GM19043 (cell line): ENCODE measurements at regions not wholly inside any gene's neighbourhood (a gene's known extent, or its start where the extent isn't known, plus 50 kb on each side); places are given as distances from the start of the nearest gene placed in this dataset.
A peak's percentile ranks its signal among the peaks of the same experiment; 100 is the strongest.
"Not testable (repeated sequence)": the region's sequence is repeated elsewhere in the genome, so short reads cannot be mapped to it uniquely, and the experiment has no call there.

ENCODE experiments used
- ATAC-seq: cut with Tn5 transposase; IDR thresholded peaks from one replicate; pipeline ENCODE4 v1.9.1; 2021; ENCODE audit warnings: low read depth; ENCODE audit not compliant: unreplicated experiment

- no peak for ATAC-seq
Measured at GRCh38 chr1:194080826-194081225, 894.4 kb upstream of the B3GALT2 start.

GRCh38 chr1:194078765-194079164, 892.4 kb upstream of the B3GALT2 start:
- ATAC-seq: no peak

- no peak for ATAC-seq
Measured at GRCh38 chr1:194076646-194077045, 890.2 kb upstream of the B3GALT2 start.

GRCh38 chr1:194073833-194074232, 887.4 kb upstream of the B3GALT2 start:
- ATAC-seq: no peak

GRCh38 chr1:194071205-194071604, 884.8 kb upstream of the B3GALT2 start:
- no peak for ATAC-seq

- ATAC-seq: no peak
Measured at GRCh38 chr1:194069831-194070218, 883.4 kb upstream of the B3GALT2 start.

- no peak for ATAC-seq
Measured at GRCh38 chr1:194069168-194069830, 882.9 kb upstream of the B3GALT2 start.

GRCh38 chr1:194068446-194069167, 882.2 kb upstream of the B3GALT2 start:
- ATAC-seq: no peak

GRCh38 chr1:194067772-194068171, 881.4 kb upstream of the B3GALT2 start:
- ATAC-seq: no peak

- no peak for ATAC-seq
Measured at GRCh38 chr1:194062962-194063361, 876.5 kb upstream of the B3GALT2 start.

- no peak for ATAC-seq
Measured at GRCh38 chr1:194062526-194062925, 876.1 kb upstream of the B3GALT2 start.

- no peak for ATAC-seq
Measured at GRCh38 chr1:194060481-194060880, 874.1 kb upstream of the B3GALT2 start.

- not testable (repeated sequence) for ATAC-seq
Measured at GRCh38 chr1:194058268-194058667, 871.9 kb upstream of the B3GALT2 start.

GRCh38 chr1:194056169-194056568, 869.8 kb upstream of the B3GALT2 start:
- no peak for ATAC-seq

- ATAC-seq: no peak
Measured at GRCh38 chr1:194055536-194055935, 869.1 kb upstream of the B3GALT2 start.

GRCh38 chr1:194052514-194053338, 866.3 kb upstream of the B3GALT2 start:
- ATAC-seq: peak; percentile 53

GRCh38 chr1:194047921-194048320, 861.5 kb upstream of the B3GALT2 start:
- ATAC-seq: no peak

GRCh38 chr1:194047206-194047605, 860.8 kb upstream of the B3GALT2 start:
- no peak for ATAC-seq

GRCh38 chr1:194045416-194045815, 859.0 kb upstream of the B3GALT2 start:
- no peak for ATAC-seq

GRCh38 chr1:194044892-194045291, 858.5 kb upstream of the B3GALT2 start:
- no peak for ATAC-seq

- ATAC-seq: no peak
Measured at GRCh38 chr1:194043984-194044755, 857.8 kb upstream of the B3GALT2 start.
